WTC11 (cell line): ENCODE measurements at regions not wholly inside any gene's neighbourhood (a gene's known extent, or its start where the extent isn't known, plus 50 kb on each side); places are given as distances from the start of the nearest gene placed in this dataset.
"Not testable (repeated sequence)": the region's sequence is repeated elsewhere in the genome, so short reads cannot be mapped to it uniquely, and the experiment has no call there.

Experiments used
- ATAC-seq: fragments of 200-7000 bp; cut with Tn5 transposase; 2 replicates; pipeline ENCODE4 v1.10.0; 2021; ENCODE audit warnings: mild to moderate bottlenecking, moderate library complexity
- CTCF ChIA-PET: fragments of 300-600 bp; sonication (Branson Sonifier 250); formaldehyde crosslinking; loops from one replicate; lab custom pipeline; 2021; ENCODE audit warnings: antibody characterized with exemption; lab: Charles Lee
- POLR2A ChIA-PET: fragments of 350-600 bp; sonication (Branson Sonifier 250); formaldehyde crosslinking; loops from one replicate; lab custom pipeline; 2021; ENCODE audit warnings: antibody characterized with exemption; lab: Charles Lee
- DNase-seq: peaks from one replicate; pipeline ENCODE4 v3.0.0; 2021; ENCODE audit warnings: low spot score
- H3K27ac Mint-ChIP-seq: 2 replicates; pipeline ENCODE4 v1.8.0; 2021; ENCODE audit warnings: mixed read lengths
- H3K27me3 Mint-ChIP-seq: 2 replicates; pipeline ENCODE4 v1.8.0; 2021; ENCODE audit warnings: low read depth, mild to moderate bottlenecking, moderate library complexity, mixed read lengths
- H3K36me3 Mint-ChIP-seq: 2 replicates; pipeline ENCODE4 v1.8.0; 2021; ENCODE audit warnings: mixed read lengths
- H3K4me1 Mint-ChIP-seq: 2 replicates; pipeline ENCODE4 v1.8.0; 2022; ENCODE audit warnings: mixed read lengths
- H3K4me3 Mint-ChIP-seq: 2 replicates; pipeline ENCODE4 v1.8.0; 2021; ENCODE audit warnings: mild to moderate bottlenecking, moderate library complexity, mixed read lengths
- H3K9me3 Mint-ChIP-seq: 2 replicates; pipeline ENCODE4 v1.8.0; 2021; ENCODE audit warnings: mixed read lengths
- AR ChIP-seq: fragments of 250-450 bp; sonication (Bioruptor Pico); IDR thresholded peaks from 2 replicates; pipeline ENCODE4 v1.9.0; 2021; ENCODE audit warnings: mild to moderate bottlenecking
- ATF2 ChIP-seq: sonication (generic); formaldehyde crosslinking; IDR thresholded peaks from 2 replicates; pipeline ENCODE4 v1.8.1; 2022; ENCODE audit warnings: low read depth, missing genetic modification reagents, borderline replicate concordance
- ATF6 ChIP-seq: sonication (generic); formaldehyde crosslinking; IDR thresholded peaks from 2 replicates; pipeline ENCODE4 v1.8.1; 2023; ENCODE audit warnings: mild to moderate bottlenecking, missing genetic modification reagents
- CDX4 ChIP-seq: fragments of 250-450 bp; sonication (Bioruptor Pico); IDR thresholded peaks from 2 replicates; pipeline ENCODE4 v1.9.0; 2021; ENCODE audit warnings: moderate library complexity, mild to moderate bottlenecking, inconsistent platforms, borderline replicate concordance
- CREM ChIP-seq: sonication (generic); formaldehyde crosslinking; IDR thresholded peaks from 2 replicates; pipeline ENCODE4 v1.8.1; 2022; ENCODE audit warnings: mild to moderate bottlenecking, missing genetic modification reagents, moderate library complexity
- ELF4 ChIP-seq: sonication (generic); formaldehyde crosslinking; IDR thresholded peaks from 2 replicates; pipeline ENCODE4 v1.8.1; 2022; ENCODE audit warnings: low read depth, mild to moderate bottlenecking, moderate library complexity, missing genetic modification reagents
- ESRRA ChIP-seq: sonication (generic); formaldehyde crosslinking; IDR thresholded peaks from 2 replicates; pipeline ENCODE4 v1.8.1; 2022; ENCODE audit warnings: mild to moderate bottlenecking, missing genetic modification reagents, borderline replicate concordance
- FOXP1 ChIP-seq: sonication (generic); formaldehyde crosslinking; IDR thresholded peaks from 2 replicates; pipeline ENCODE4 v1.8.0; 2022; ENCODE audit warnings: missing genetic modification reagents, mild to moderate bottlenecking, moderate library complexity, borderline replicate concordance
- IRF1 ChIP-seq: sonication (generic); formaldehyde crosslinking; IDR thresholded peaks from 2 replicates; pipeline ENCODE4 v1.8.0; 2023; ENCODE audit warnings: missing genetic modification reagents
- KAT7 ChIP-seq: sonication (generic); formaldehyde crosslinking; IDR thresholded peaks from 2 replicates; pipeline ENCODE4 v1.8.1; 2023; ENCODE audit warnings: missing genetic modification reagents, mild to moderate bottlenecking, borderline replicate concordance
- MLX ChIP-seq: sonication (generic); formaldehyde crosslinking; IDR thresholded peaks from 2 replicates; pipeline ENCODE4 v1.8.1; 2023; ENCODE audit warnings: mild to moderate bottlenecking, missing genetic modification reagents, moderate library complexity
- NR3C1 ChIP-seq: sonication (generic); formaldehyde crosslinking; conservative IDR thresholded peaks from 2 replicates; pipeline ENCODE4 v1.8.1; 2023; ENCODE audit warnings: low read depth, mild to moderate bottlenecking, missing genetic modification reagents
- RELA ChIP-seq: sonication (generic); formaldehyde crosslinking; IDR thresholded peaks from 2 replicates; pipeline ENCODE4 v1.8.1; 2022; ENCODE audit warnings: missing genetic modification reagents, mild to moderate bottlenecking, borderline replicate concordance
- SMAD4 ChIP-seq: sonication (generic); formaldehyde crosslinking; IDR thresholded peaks from 2 replicates; pipeline ENCODE4 v1.8.0; 2022; ENCODE audit warnings: mild to moderate bottlenecking, missing genetic modification reagents
- TEAD1 ChIP-seq: sonication (generic); formaldehyde crosslinking; IDR thresholded peaks from 2 replicates; pipeline ENCODE4 v1.8.0; 2022; ENCODE audit warnings: mild to moderate bottlenecking, missing genetic modification reagents
- TP53 ChIP-seq: sonication (generic); formaldehyde crosslinking; IDR thresholded peaks from 2 replicates; pipeline ENCODE4 v1.8.1; 2023; ENCODE audit warnings: mild to moderate bottlenecking, missing genetic modification reagents
- ZBTB43 ChIP-seq: sonication (generic); formaldehyde crosslinking; IDR thresholded peaks from 2 replicates; pipeline ENCODE4 v1.8.1; 2023; ENCODE audit warnings: mild to moderate bottlenecking, missing genetic modification reagents
- ZNF263 ChIP-seq: sonication (generic); formaldehyde crosslinking; IDR thresholded peaks from 2 replicates; pipeline ENCODE4 v1.8.1; 2022; ENCODE audit warnings: low read depth, mild to moderate bottlenecking, moderate library complexity, missing genetic modification reagents
- ZNF281 ChIP-seq: sonication (generic); formaldehyde crosslinking; IDR thresholded peaks from 2 replicates; pipeline ENCODE4 v1.8.0; 2023; ENCODE audit warnings: mild to moderate bottlenecking, missing genetic modification reagents
- ZNF423 ChIP-seq: fragments of 250-450 bp; sonication (Bioruptor Pico); IDR thresholded peaks from 2 replicates; pipeline ENCODE4 v2.1.2; 2022; ENCODE audit warnings: mild to moderate bottlenecking, moderate library complexity

- TF ChIP-seq ATF2 (CRISPR knock-in tag) (no peak), NR3C1 (CRISPR knock-in tag) (no peak), RELA (CRISPR knock-in tag) (no peak), ATF6 (CRISPR knock-in tag) (no peak), ZNF263 (no peak), ESRRA (CRISPR knock-in tag) (no peak), CDX4 (CRISPR knock-in tag) (no peak)
Observed at GRCh38 chr3:164351131-164351530, 727.2 kb downstream of the SI start (continued).

GRCh38 chr3:164342206-164342605, 736.1 kb downstream of the SI start:
- H3K36me3 Mint-ChIP-seq, CTCF ChIA-PET, ATAC-seq, H3K27ac Mint-ChIP-seq, POLR2A ChIA-PET, H3K27me3 Mint-ChIP-seq, DNase-seq, H3K4me1 Mint-ChIP-seq, H3K4me3 Mint-ChIP-seq: not testable (repeated sequence)
- H3K9me3 Mint-ChIP-seq = peaks cover 15% of the 10 kb centered on the region
- peak; percentile 64; the same call in 1 of the 2 replicates for TF ChIP-seq TEAD1 (CRISPR knock-in tag)
- 0 out of 2 replicates have a peak, but pooled peaks have one; percentile 69 for TF ChIP-seq IRF1 (CRISPR knock-in tag)

- Mint-ChIP-seq H3K4me3 (no peak overlapping the region), H3K9me3 (peaks cover 15% of the 10 kb centered on the region), H3K27ac (no peak overlapping the region), H3K36me3 (peaks cover 3% of the 10 kb centered on the region; the same call in 1 of the 2 replicates), H3K4me1 (peaks cover 5% of the 10 kb centered on the region), H3K27me3 (no peaks in the 10 kb centered on the region)
- ATAC-seq (no peak), DNase-seq (no peak)
- TF ChIP-seq ZBTB43 (CRISPR knock-in tag) = no peak
- no peak for TF ChIP-seq ELF4 (CRISPR knock-in tag)
- TF ChIP-seq ZNF423 (CRISPR knock-in tag) = no peak
- TF ChIP-seq CREM (CRISPR knock-in tag) = no peak
- TF ChIP-seq TP53 = no peak
- no peak for TF ChIP-seq SMAD4 (CRISPR knock-in tag)
- no peak for TF ChIP-seq MLX (CRISPR knock-in tag)
- TF ChIP-seq ZNF281 (CRISPR knock-in tag) = no peak
- no peak for TF ChIP-seq AR (CRISPR knock-in tag)
- TF ChIP-seq FOXP1 (CRISPR knock-in tag) = no peak
- TF ChIP-seq KAT7 (CRISPR knock-in tag) = no peak
- no peak for TF ChIP-seq NR3C1 (CRISPR knock-in tag)
- POLR2A ChIA-PET = interaction anchor here (0.7 kb wide), 1 partner anchor 13 kb away, joined by 3 read pairs; no protein-coding TSS in a partner anchor
- CTCF ChIA-PET = interaction anchor here (0.7 kb wide), 1 partner anchor 14 kb away, joined by 5 read pairs; no protein-coding TSS in a partner anchor
Observed at GRCh38 chr3:164341086-164341485, 737.2 kb downstream of the SI start.
